ENCODE measurements at regions not wholly inside any gene's neighbourhood (a gene's known extent, or its start where the extent isn't known, plus 50 kb on each side); places are given as distances from the start of the nearest gene placed in this dataset.

DNA sequence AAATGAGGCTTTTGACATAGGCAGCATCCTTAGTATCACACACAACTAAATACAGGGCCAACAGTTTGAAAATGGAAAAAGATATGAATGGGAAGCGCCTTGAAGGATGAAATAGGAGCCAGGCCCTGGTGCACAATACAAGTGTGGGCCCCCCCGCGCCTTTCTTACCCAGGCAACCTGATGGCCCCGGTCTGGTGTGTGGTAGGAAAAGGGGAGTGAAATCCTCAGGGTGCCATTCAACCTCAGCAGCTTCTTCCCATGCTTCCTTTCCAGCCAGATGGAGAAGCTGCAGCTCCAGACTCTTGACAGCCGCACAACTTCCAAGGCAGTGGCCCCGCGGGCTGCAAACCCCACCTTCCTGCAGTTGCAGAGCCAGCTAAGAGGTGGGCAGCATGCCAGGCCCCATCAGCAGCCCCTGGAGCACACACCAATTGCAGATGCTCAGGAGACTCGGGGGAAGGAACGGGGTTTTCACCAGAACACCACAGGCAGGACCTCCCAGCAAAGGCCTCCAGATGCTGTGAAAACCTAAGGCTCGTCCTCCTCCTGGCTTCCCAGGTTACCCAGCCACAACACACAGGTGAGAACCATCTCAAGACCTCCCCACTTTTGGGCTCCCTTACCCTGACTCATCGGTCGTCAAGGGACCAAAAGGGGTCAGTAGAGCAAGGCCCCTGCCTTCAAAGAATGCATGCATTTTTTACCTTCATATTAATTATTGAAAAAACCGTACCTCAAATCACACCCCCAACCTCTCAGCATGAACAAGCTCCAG lies 101.6 kb downstream of the CPN2 start:
- TF ChIP-seq, protein P1, sequence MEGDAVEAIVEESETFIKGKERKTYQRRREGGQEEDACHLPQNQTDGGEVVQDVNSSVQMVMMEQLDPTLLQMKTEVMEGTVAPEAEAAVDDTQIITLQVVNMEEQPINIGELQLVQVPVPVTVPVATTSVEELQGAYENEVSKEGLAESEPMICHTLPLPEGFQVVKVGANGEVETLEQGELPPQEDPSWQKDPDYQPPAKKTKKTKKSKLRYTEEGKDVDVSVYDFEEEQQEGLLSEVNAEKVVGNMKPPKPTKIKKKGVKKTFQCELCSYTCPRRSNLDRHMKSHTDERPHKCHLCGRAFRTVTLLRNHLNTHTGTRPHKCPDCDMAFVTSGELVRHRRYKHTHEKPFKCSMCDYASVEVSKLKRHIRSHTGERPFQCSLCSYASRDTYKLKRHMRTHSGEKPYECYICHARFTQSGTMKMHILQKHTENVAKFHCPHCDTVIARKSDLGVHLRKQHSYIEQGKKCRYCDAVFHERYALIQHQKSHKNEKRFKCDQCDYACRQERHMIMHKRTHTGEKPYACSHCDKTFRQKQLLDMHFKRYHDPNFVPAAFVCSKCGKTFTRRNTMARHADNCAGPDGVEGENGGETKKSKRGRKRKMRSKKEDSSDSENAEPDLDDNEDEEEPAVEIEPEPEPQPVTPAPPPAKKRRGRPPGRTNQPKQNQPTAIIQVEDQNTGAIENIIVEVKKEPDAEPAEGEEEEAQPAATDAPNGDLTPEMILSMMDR (conservative IDR thresholded peaks at IDR 0.05; ENCODE audit: low read length) = no peak
- TF ChIP-seq EZH2phosphoT487 (IDR thresholded peaks at IDR 0.05; ENCODE audit: borderline replicate concordance, low read depth, low read length) = no peak
